ENCODE measurements at regions not wholly inside any gene's neighbourhood (a gene's known extent, or its start where the extent isn't known, plus 50 kb on each side); places are given as distances from the start of the nearest gene placed in this dataset.

GRCh38 chr5:167561796-167562195 lies 729.6 kb upstream of the WWC1 start:
- TF ChIP-seq POLR2A (IDR thresholded peaks at IDR 0.05), result no peak
- TF ChIP-seq CTCF (IDR thresholded peaks at IDR 0.05), result no peak
- TF ChIP-seq EP300 (IDR thresholded peaks at IDR 0.05; ENCODE audit: low read depth), result no peak

Data from transverse colon (tissue), 3 donors.